GM12878 (cell line): ENCODE measurements at regions not wholly inside any gene's neighbourhood (a gene's known extent, or its start where the extent isn't known, plus 50 kb on each side); places are given as distances from the start of the nearest gene placed in this dataset.

Experiments
- ATAC-seq: fragments of 200-7000 bp; cut with Tn5 transposase; 3 replicates; pipeline ENCODE4 v1.9.1; 2020; ENCODE audit warnings: mild to moderate bottlenecking, moderate library complexity
- BruUV-seq: library from RNA; stranded (reverse); fragments of 400-500 nt; replicated peaks from 2 replicates; lab custom pipeline; 2021; lab: Mats Ljungman, UMichigan
- CTCF ChIA-PET: fragments of 300-600 bp; sonication (Branson Sonifier 250); formaldehyde crosslinking; extraction: SDS; loops from one replicate; lab custom pipeline; 2021; ENCODE audit warnings: inconsistent platforms; lab: Yijun Ruan, JAX
- POLR2A ChIA-PET: fragments of 350-600 bp; formaldehyde crosslinking; extraction: SDS; loops from one replicate; lab custom pipeline; 2021; ENCODE audit warnings: inconsistent platforms; lab: Charles Lee
- RAD21 ChIA-PET: fragments of 300-600 bp; sonication (Branson Sonifier 250); formaldehyde crosslinking; loops from one replicate; lab custom pipeline; 2023; ENCODE audit warnings: antibody characterized with exemption; ENCODE audit not compliant: unreplicated experiment; lab: Charles Lee
- SMC1A ChIA-PET: fragments of 300-600 bp; sonication (Branson Sonifier 250); formaldehyde crosslinking; loops from one replicate; lab custom pipeline; 2023; ENCODE audit not compliant: unreplicated experiment, uncharacterized antibody; lab: Charles Lee
- DNase-seq: peaks from one replicate; pipeline ENCODE4 v3.0.0-alpha.2; 2011; ENCODE audit warnings: low read depth, low spot score
- FAIRE-seq: peaks from 3 replicates; lab custom pipeline; 2011; peaks lifted over from hg19 to GRCh38; lab: Jason Lieb, UNC
- H2AFZ ChIP-seq: 2 replicates; pipeline ENCODE4 v1.6.0; 2011; ENCODE audit warnings: low read depth, low read length, control low read depth; ENCODE audit not compliant: control insufficient read depth
- H3K27ac ChIP-seq: 2 replicates; pipeline ENCODE4 v1.5.1; 2011; ENCODE audit warnings: control low read depth; ENCODE audit not compliant: control insufficient read depth, insufficient read depth
- H3K27me3 ChIP-seq, 2 experiments: replicated peaks in 1 of 2; 2 replicates each; pipeline versions ENCODE4 v1.6.0 to v1.6.1; 2011; ENCODE audit warnings: low read length in 1 of 2; ENCODE audit not compliant: control insufficient read depth in 2 of 2, insufficient read depth in 2 of 2
- H3K36me3 ChIP-seq, 2 experiments: 2 replicates each; pipeline ENCODE4 v1.5.1; 2011; ENCODE audit warnings: low read length in 1 of 2; ENCODE audit not compliant: control insufficient read depth in 2 of 2, insufficient read depth in 2 of 2
- H3K4me1 ChIP-seq: 2 replicates; pipeline ENCODE4 v1.6.1; 2011; ENCODE audit warnings: mild to moderate bottlenecking, low read length, moderate library complexity, mixed read lengths; ENCODE audit not compliant: control insufficient read depth, insufficient read depth
- H3K4me2 ChIP-seq: 2 replicates; pipeline ENCODE4 v1.6.0; 2011; ENCODE audit warnings: control low read depth; ENCODE audit not compliant: control insufficient read depth, insufficient read depth
- H3K4me3 ChIP-seq: fragments of 200-600 bp; sonication (generic); 2 replicates; pipeline ENCODE4 v1.5.1; 2016
- H3K79me2 ChIP-seq: 2 replicates; pipeline ENCODE4 v1.6.0; 2011; ENCODE audit warnings: low read length; ENCODE audit not compliant: control insufficient read depth, insufficient read depth
- H3K9ac ChIP-seq: 2 replicates; pipeline ENCODE4 v1.8.0; 2011; ENCODE audit warnings: low read length, control low read depth, mixed read lengths; ENCODE audit not compliant: control insufficient read depth, insufficient read depth
- H3K9me3 ChIP-seq: replicated peaks from 3 replicates; pipeline ENCODE4 v1.5.1; 2011; ENCODE audit warnings: mild to moderate bottlenecking, low read length; ENCODE audit not compliant: control insufficient read depth, insufficient read depth
- H4K20me1 ChIP-seq: 2 replicates; pipeline ENCODE4 v1.6.0; 2011; ENCODE audit not compliant: control insufficient read depth, insufficient read depth
- ASH2L ChIP-seq: fragments of 300-600, 200-600 bp; sonication (generic); IDR thresholded peaks from 2 replicates; pipeline ENCODE4 v1.6.1; 2017; ENCODE audit warnings: low read depth, mild to moderate bottlenecking, borderline replicate concordance
- BRCA1 ChIP-seq: IDR thresholded peaks from 2 replicates; pipeline ENCODE4 v1.6.1; 2011; ENCODE audit warnings: low read depth, low read length, improper control_type of control experiment
- CEBPZ ChIP-seq: fragments of 150-350 bp; IDR thresholded peaks from 2 replicates; pipeline ENCODE4 v1.6.1; 2016; ENCODE audit warnings: low read depth, low read length
- CREB1 ChIP-seq: IDR thresholded peaks from 2 replicates; pipeline ENCODE4 v1.6.1; 2012; ENCODE audit warnings: low read depth, mild to moderate bottlenecking, inconsistent platforms
- ESRRA ChIP-seq: IDR thresholded peaks from 2 replicates; pipeline ENCODE4 v1.6.1; 2012; ENCODE audit warnings: mild to moderate bottlenecking, low read length, improper control_type of control experiment
- IRF4 ChIP-seq: IDR thresholded peaks from 2 replicates; pipeline ENCODE4 v1.6.1; 2011; ENCODE audit warnings: low read depth, low read length
- PAX8 ChIP-seq: fragments of 450-650 bp; IDR thresholded peaks from 2 replicates; pipeline ENCODE4 v1.6.1; 2017; ENCODE audit warnings: mild to moderate bottlenecking, moderate library complexity
- RB1 ChIP-seq: fragments of 450-650 bp; formaldehyde crosslinking; IDR thresholded peaks from 2 replicates; pipeline ENCODE4 v1.6.1; 2017; ENCODE audit warnings: mild to moderate bottlenecking, borderline replicate concordance
- SIX5 ChIP-seq: IDR thresholded peaks from 2 replicates; pipeline ENCODE4 v1.6.1; 2011; ENCODE audit warnings: mild to moderate bottlenecking, low read depth, low read length, moderate library complexity; ENCODE audit not compliant: severe bottlenecking
- TAF1 ChIP-seq: IDR thresholded peaks from 2 replicates; pipeline ENCODE4 v1.6.1; 2011; ENCODE audit warnings: mild to moderate bottlenecking, low read depth, low read length, borderline replicate concordance
- TCF12 ChIP-seq: IDR thresholded peaks from 2 replicates; pipeline ENCODE4 v1.6.1; 2011; ENCODE audit warnings: low read depth, mild to moderate bottlenecking, low read length
- WGBS: methylation state at CpG from one replicate; pipeline ENCODE4 v1.1.6; 2016; ENCODE audit warnings: low lambda C conversion rate; ENCODE audit not compliant: insufficient replicate concordance, insufficient coverage; ENCODE audit errors: missing lambda C conversion rate; 5-methylcytosine and 5-hydroxymethylcytosine counted together
- in situ Hi-C: fragments of 300-500 bp; cut with MboI; formaldehyde crosslinking; loops from 9 replicates; pipeline ENCODE4 v1.14.3; 2018; ENCODE audit warnings: mixed read lengths
- intact Hi-C: fragments of 100-400 bp; cut with micrococcal nuclease; formaldehyde crosslinking; loops from one replicate; pipeline ENCODE4 v1.14.2; 2022; ENCODE audit not compliant: unreplicated experiment

GRCh38 chr2:142758973-142759372 is 118.5 kb upstream of the KYNU start (continued):
- TF ChIP-seq TAF1 (no peak), PAX8 (no peak), CEBPZ (no peak)

GRCh38 chr2:142757111-142757510 is 120.4 kb upstream of the KYNU start:
- no TSS peak for BruUV-seq
- ATAC-seq: no peak
- no peaks in the 10 kb centered on the region for H3K9me3 ChIP-seq
- DNase-seq: no peak
- no peak for TF ChIP-seq CREB1
- no peak for TF ChIP-seq ESRRA
- TF ChIP-seq ASH2L: no peak
- TF ChIP-seq RB1: no peak
- TF ChIP-seq SIX5: no peak
- TF ChIP-seq BRCA1: no peak
- TF ChIP-seq IRF4: no peak
- TF ChIP-seq TCF12: no peak
- SMC1A ChIA-PET: no interaction called here
- RAD21 ChIA-PET: no interaction called here
- no peak overlapping the region for H3K9ac ChIP-seq
- FAIRE-seq: no peak
- no peak overlapping the region for H3K4me2 ChIP-seq
- H3K36me3 ChIP-seq: no peaks in the 10 kb centered on the region
- no peak overlapping the region for H3K27ac ChIP-seq
- no peak overlapping the region for H2AFZ ChIP-seq
- WGBS: 30% methylated on average over 2 of the region's 2 CpGs
- no peak overlapping the region for H3K4me3 ChIP-seq
- no peaks in the 10 kb centered on the region for H3K27me3 ChIP-seq
- no peaks in the 10 kb centered on the region for H3K79me2 ChIP-seq
- CTCF ChIA-PET: no interaction called here
- H3K4me1 ChIP-seq: no peaks in the 10 kb centered on the region
- H4K20me1 ChIP-seq: no peaks in the 10 kb centered on the region
- in situ Hi-C loops (no loop called here), intact Hi-C loops (no loop called here)
- POLR2A ChIA-PET: no interaction called here
